Gastroesophageal sphincter (tissue), 4 donors: ENCODE measurements at regions not wholly inside any gene's neighbourhood (a gene's known extent, or its start where the extent isn't known, plus 50 kb on each side); places are given as distances from the start of the nearest gene placed in this dataset.

Source experiments
- ATAC-seq: fragments of 150-250 bp; one replicate; pipeline ENCODE4 v1.9.1; 2016; ENCODE audit warnings: mild to moderate bottlenecking, moderate library complexity
- H3K27ac ChIP-seq, 4 donors: fragments of 200-600 bp; sonication (generic) in 3 of 4; 1 replicate in 3 of 4; 2 replicates in 1 of 4; pipeline ENCODE4 v1.5.1; 2016 to 2019
- H3K27me3 ChIP-seq: fragments of 200-600 bp; sonication (generic); one replicate; pipeline ENCODE4 v1.5.1; 2019
- H3K36me3 ChIP-seq, 2 donors: fragments of 200-600 bp; sonication (generic); one replicate each; pipeline ENCODE4 v1.5.1; 2019; ENCODE audit warnings: control low read depth in 1 of 2
- H3K4me1 ChIP-seq, 3 donors: fragments of 200-600 bp; sonication (generic); 1 replicate in 2 of 3; 2 replicates in 1 of 3; pipeline ENCODE4 v1.5.1; 2016 to 2019; ENCODE audit warnings: control low read depth in 2 of 3
- H3K4me3 ChIP-seq, 2 donors: fragments of 200-600 bp; sonication (generic); one replicate each; pipeline ENCODE4 v1.5.1; 2019; ENCODE audit warnings: mild to moderate bottlenecking in 1 of 2, moderate library complexity in 1 of 2
- H3K9me3 ChIP-seq, 3 donors: fragments of 200-600 bp; sonication (generic); one replicate each; pipeline ENCODE4 v1.5.1; 2017 to 2019; ENCODE audit warnings: control low read depth in 2 of 3
- EP300 ChIP-seq: sonication (generic); formaldehyde crosslinking; IDR thresholded peaks from one replicate; pipeline ENCODE4 v1.6.1; 2017; ENCODE audit warnings: antibody characterized with exemption, mild to moderate bottlenecking
- POLR2A ChIP-seq, 2 donors: fragments of 450-650 bp; IDR thresholded peaks; one replicate each; pipeline ENCODE4 v1.6.1; 2017; ENCODE audit warnings: antibody characterized with exemption in 2 of 2, mild to moderate bottlenecking in 2 of 2, moderate library complexity in 1 of 2
- POLR2AphosphoS5 ChIP-seq: sonication (generic); formaldehyde crosslinking; IDR thresholded peaks from one replicate; pipeline ENCODE4 v1.6.1; 2017; ENCODE audit warnings: antibody characterized with exemption
- whole genome bisulfite sequencing, 2 donors: methylation state at CpG; one replicate each; pipeline ENCODE4 v1.1.5; 2018; ENCODE audit warnings: low coverage in 1 of 2; 5-methylcytosine and 5-hydroxymethylcytosine counted together
- TF ChIP-seq, protein P1 (sequence below), 4 experiments: fragments of 200-600 bp in 2 of 4; fragments of 450-650 bp in 2 of 4; sonication (generic) in 1 of 4; IDR thresholded peaks; one replicate each; pipeline ENCODE4 v1.5.1; 2017 to 2019; ENCODE audit warnings: antibody characterized with exemption in 4 of 4, mild to moderate bottlenecking in 2 of 4, moderate library complexity in 2 of 4

DNA sequence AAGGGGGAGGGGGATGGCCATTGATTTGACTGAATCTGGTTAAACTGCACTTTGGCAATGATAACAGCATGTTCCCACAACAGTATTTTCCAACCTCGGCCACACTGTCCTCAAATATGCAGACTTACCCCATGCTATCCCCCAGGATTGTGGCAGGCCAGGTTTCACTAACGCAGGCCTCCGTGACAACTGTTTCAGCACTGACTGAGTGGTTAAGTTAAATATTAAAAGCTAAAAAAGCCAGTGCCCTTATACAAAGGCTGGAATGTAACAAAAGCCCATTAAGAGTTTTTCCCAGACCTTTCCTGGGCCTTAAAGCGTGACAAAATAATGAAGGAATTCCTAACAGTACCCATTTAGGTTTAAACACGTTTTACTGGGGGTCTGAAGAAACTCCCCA lies 202.9 kb downstream of the USP25 start:
- H3K27me3 ChIP-seq, result no peaks in the 10 kb centered on the region
- TF ChIP-seq, protein P1, sequence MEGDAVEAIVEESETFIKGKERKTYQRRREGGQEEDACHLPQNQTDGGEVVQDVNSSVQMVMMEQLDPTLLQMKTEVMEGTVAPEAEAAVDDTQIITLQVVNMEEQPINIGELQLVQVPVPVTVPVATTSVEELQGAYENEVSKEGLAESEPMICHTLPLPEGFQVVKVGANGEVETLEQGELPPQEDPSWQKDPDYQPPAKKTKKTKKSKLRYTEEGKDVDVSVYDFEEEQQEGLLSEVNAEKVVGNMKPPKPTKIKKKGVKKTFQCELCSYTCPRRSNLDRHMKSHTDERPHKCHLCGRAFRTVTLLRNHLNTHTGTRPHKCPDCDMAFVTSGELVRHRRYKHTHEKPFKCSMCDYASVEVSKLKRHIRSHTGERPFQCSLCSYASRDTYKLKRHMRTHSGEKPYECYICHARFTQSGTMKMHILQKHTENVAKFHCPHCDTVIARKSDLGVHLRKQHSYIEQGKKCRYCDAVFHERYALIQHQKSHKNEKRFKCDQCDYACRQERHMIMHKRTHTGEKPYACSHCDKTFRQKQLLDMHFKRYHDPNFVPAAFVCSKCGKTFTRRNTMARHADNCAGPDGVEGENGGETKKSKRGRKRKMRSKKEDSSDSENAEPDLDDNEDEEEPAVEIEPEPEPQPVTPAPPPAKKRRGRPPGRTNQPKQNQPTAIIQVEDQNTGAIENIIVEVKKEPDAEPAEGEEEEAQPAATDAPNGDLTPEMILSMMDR (IDR thresholded peaks at IDR 0.05), result no peak
- TF ChIP-seq POLR2A (IDR thresholded peaks at IDR 0.05), result no peak
- no peak for ATAC-seq
- no peak overlapping the region for H3K27ac ChIP-seq
- H3K36me3 ChIP-seq, result no peaks in the 10 kb centered on the region
- 82 to 90% methylated on average over 2 to 5 of the region's 5 CpGs for WGBS, 2 donors
- H3K4me3 ChIP-seq, result no peak overlapping the region
- no peaks in the 10 kb centered on the region for H3K4me1 ChIP-seq
- no peaks in the 10 kb centered on the region for H3K9me3 ChIP-seq

DNA sequence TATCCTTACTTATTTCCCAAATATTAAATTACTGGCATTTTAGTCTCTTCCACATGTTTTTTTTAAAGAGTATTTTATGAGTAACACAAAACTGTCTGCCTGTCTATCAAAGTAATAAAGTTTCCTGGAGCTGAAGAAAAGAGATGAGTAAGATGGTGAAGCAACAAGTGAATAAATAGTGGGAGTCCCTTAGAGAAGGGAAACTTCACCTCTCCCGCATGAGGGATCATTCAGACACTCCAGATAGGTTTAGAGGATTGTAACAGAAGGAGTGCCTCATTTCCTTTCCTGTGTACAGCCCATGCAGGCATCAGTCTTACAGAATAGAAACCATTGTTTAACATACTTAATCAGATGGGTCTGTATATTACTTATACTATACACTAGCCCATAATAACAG lies 205.7 kb downstream of the USP25 start:
- TF ChIP-seq, protein P1 (IDR thresholded peaks at IDR 0.05), result no peak
- TF ChIP-seq EP300 (no peak), POLR2A (IDR thresholded peaks at IDR 0.05) (no peak), POLR2AphosphoS5 (no peak)
- Histone ChIP-seq H3K9me3 (no peaks in the 10 kb centered on the region), H3K27ac (no peak overlapping the region), H3K36me3 (no peaks in the 10 kb centered on the region), H3K27me3 (no peaks in the 10 kb centered on the region), H3K4me1 (no peaks in the 10 kb centered on the region), H3K4me3 (no peak overlapping the region)
- ATAC-seq, result no peak
- 100% methylated on average over 1 of the region's 1 CpG for WGBS, 2 donors

DNA sequence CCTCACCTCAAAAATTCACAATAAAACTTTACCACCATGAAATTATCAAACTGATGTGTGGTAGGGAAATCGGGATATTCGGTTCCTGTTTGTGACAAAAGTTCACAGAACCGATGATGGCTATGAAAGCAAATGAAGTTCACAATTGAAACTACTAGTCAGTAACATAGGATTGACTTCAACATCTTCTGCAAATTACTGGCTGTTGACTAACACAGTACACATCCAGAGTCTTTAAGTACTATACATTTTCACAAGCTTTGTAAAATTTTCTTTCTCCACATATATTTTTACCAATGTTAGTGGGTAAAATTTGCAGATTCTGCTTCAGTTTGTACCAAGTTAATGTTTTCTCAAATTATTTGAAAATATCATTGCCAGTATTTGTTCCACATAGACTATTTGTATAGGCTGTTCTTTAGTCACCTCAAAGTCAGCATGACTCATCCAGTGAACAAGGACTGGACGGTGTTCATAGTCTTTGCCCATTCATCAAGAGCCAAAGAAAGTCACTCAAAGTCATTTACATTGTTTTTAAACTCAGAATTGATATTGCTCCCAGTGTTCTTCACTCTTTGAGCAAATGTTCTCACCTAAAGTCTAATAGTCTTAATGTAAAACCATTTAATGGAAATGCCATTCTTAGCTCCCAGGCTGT lies 213.4 kb downstream of the USP25 start:
- Histone ChIP-seq H3K4me3 (no peak overlapping the region), H3K9me3 (no peaks in the 10 kb centered on the region), H3K4me1 (no peaks in the 10 kb centered on the region), H3K27ac (no peak overlapping the region), H3K36me3 (no peaks in the 10 kb centered on the region), H3K27me3 (no peaks in the 10 kb centered on the region)
- ATAC-seq, result no peak
- 86 to 95% methylated on average over 3 to 4 of the region's 4 CpGs for WGBS, 2 donors
- TF ChIP-seq EP300, result no peak
- no peak for TF ChIP-seq POLR2AphosphoS5
- TF ChIP-seq POLR2A (IDR thresholded peaks at IDR 0.05), result no peak
- TF ChIP-seq, protein P1 (IDR thresholded peaks at IDR 0.05), result no peak

DNA sequence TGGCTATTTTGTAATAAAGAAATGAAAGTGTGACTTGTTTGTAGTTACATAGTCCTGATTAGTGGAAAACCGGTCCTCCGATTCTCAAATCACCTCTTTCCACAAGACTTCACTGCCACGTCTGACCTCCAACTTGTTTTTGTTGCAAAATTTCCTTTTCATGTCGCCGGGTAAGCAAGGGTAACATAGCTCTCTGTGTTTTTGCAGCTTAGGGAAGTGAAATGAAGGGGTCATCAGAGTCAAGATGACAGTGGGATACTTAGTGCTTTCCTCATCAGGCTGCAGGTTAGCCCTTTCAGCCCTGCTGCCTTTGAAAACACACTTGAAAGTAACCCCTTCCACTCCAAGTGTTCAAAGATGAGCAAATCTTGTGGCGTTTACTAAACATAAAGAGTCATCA lies 217.9 kb downstream of the USP25 start:
- no peaks in the 10 kb centered on the region for H3K36me3 ChIP-seq
- H3K9me3 ChIP-seq, result peaks cover 0 to 16% (median 0%) of the 10 kb centered on the region in 3 donors
- H3K27me3 ChIP-seq, result no peaks in the 10 kb centered on the region
- H3K27ac ChIP-seq, result no peak overlapping the region
- WGBS, 2 donors, result 35 to 38% methylated on average over 5 to 6 of the region's 6 CpGs
- no peaks in the 10 kb centered on the region for H3K4me1 ChIP-seq
- no peak for TF ChIP-seq POLR2A (IDR thresholded peaks at IDR 0.05)
- no peak for TF ChIP-seq EP300
- no peak for TF ChIP-seq POLR2AphosphoS5
- TF ChIP-seq, protein P1 (IDR thresholded peaks at IDR 0.05), result no peak
- H3K4me3 ChIP-seq, result no peak overlapping the region
- no peak for ATAC-seq

DNA sequence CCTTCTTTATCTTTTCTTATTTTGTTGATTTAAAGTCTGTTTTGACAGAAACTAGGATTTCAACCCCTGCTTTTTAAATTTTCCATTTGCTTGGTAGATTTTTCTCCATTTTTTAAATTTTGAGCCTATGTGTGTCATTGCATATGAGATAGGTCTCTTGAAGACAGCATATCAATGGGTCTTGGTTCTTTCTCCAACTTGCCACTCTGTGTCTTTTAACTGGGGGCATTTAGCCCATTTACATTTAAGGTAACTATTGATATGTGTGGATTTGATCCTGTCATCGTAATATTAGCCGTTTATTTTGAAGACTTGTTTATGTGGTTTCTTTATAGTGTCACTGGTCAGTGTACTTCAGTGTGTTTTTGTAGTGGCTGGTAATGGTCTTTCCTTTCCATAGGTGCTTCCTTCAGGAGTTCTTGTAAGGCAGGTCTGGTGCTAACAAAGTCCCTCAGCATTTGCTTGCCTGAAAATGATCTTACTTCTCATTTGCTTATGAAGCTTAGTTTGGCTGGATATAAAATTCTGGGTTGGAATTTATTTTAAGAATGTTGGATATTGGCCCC lies 223.9 kb downstream of the USP25 start:
- H3K4me1 ChIP-seq, result no peaks in the 10 kb centered on the region
- H3K36me3 ChIP-seq, result no peaks in the 10 kb centered on the region
- no peak overlapping the region for H3K27ac ChIP-seq
- no peak for ATAC-seq
- H3K9me3 ChIP-seq, result peaks cover 0 to 45% (median 0%) of the 10 kb centered on the region in 3 donors
- TF ChIP-seq POLR2AphosphoS5, result no peak
- TF ChIP-seq, protein P1 (IDR thresholded peaks at IDR 0.05), result no peak
- no peak for TF ChIP-seq EP300
- TF ChIP-seq POLR2A (IDR thresholded peaks at IDR 0.05), result no peak
- H3K27me3 ChIP-seq, result no peaks in the 10 kb centered on the region
- H3K4me3 ChIP-seq, result no peak overlapping the region
- WGBS, 2 donors, result 98% methylated on average over 2 of the region's 2 CpGs; no CpG with 5 or more reads in 1 of the 2 donors
